ENCODE measurements at regions not wholly inside any gene's neighbourhood (a gene's known extent, or its start where the extent isn't known, plus 50 kb on each side); places are given as distances from the start of the nearest gene placed in this dataset.
A peak's percentile ranks its signal among the peaks of the same experiment; 100 is the strongest.

DNA sequence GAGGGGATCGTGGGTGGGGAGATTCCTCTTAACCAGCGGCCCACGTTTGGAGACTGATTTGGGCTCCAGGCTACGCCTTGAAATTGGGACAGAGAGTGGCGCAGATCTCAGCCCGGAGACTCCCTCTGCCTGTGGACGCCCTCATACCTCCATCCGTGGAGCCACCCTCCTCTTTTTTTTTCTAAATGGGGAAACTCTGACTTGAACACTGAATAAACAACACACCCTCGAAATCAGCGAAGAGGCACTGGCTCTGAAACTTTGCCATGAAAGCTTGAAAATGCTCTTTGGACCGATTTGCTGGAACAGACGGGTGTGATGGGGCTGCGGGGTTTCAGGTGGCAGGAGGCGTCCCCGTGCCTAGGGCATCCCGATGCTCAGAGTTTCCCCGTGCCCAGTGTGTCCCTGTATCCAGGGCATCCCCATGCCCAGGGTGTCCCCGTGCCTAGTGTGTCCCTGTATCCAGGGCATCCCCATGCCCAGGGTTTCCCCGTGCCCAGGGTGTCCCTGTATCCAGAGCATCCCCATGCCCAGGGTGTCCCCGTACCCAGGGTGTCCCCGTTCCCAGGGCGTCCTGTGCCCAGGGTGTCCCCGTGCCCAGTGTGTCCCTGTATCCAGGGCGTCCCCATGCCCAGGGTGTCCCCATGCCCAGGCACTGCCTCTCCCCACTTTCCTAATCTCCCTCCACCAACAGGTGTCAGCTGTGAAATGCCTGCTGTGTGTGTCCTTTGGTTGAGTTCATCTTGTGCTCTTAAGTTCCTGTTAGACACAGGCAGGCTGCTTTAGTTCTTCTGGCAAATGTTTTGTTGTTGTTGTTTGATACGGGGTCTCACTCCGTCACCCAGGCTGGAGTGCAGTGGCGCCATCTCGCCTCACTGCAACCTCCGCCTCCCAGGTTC, 187.0 kb downstream of the SEC14L1 start:
- Histone ChIP-seq H3K36me3 (no peaks in the 10 kb centered on the region), H3K27ac (peak overlapping the region in 2 of 4 donors; percentile 15 to 87), H3K9me3 (no peaks in the 10 kb centered on the region), H3K27me3 (no peaks in the 10 kb centered on the region), H3K4me3 (no peak overlapping the region), H3K4me1 (peaks cover 24 to 72% (median 63%) of the 10 kb centered on the region in 4 donors)
- in situ Hi-C loops (cut with MboI; ENCODE audit: low pct_ligation_motif_present in 1 of 4, low pct_unique_long_range_greater_than_20kb in 1 of 4, low sequenced_read_pairs in 3 of 4): loop anchor here in 2 of 4 donors (25.0 kb wide), 2 partner anchors 109 to 159 kb away; no protein-coding TSS in a partner anchor
- TF ChIP-seq, protein P1, sequence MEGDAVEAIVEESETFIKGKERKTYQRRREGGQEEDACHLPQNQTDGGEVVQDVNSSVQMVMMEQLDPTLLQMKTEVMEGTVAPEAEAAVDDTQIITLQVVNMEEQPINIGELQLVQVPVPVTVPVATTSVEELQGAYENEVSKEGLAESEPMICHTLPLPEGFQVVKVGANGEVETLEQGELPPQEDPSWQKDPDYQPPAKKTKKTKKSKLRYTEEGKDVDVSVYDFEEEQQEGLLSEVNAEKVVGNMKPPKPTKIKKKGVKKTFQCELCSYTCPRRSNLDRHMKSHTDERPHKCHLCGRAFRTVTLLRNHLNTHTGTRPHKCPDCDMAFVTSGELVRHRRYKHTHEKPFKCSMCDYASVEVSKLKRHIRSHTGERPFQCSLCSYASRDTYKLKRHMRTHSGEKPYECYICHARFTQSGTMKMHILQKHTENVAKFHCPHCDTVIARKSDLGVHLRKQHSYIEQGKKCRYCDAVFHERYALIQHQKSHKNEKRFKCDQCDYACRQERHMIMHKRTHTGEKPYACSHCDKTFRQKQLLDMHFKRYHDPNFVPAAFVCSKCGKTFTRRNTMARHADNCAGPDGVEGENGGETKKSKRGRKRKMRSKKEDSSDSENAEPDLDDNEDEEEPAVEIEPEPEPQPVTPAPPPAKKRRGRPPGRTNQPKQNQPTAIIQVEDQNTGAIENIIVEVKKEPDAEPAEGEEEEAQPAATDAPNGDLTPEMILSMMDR (IDR thresholded peaks at IDR 0.05): no peak
- TF ChIP-seq POLR2AphosphoS5 (IDR thresholded peaks at IDR 0.05) (no peak), EP300 (IDR thresholded peaks at IDR 0.05; ENCODE audit: low read depth) (no peak), POLR2A (IDR thresholded peaks at IDR 0.05) (no peak)
- DNase-seq: peak; percentile 36
- 67% methylated on average over 29 of the region's 29 CpGs; no CpG with 5 or more reads in 1 of the 2 donors for WGBS, 2 donors (ENCODE audit: low coverage in 1 of 2)
- intact Hi-C loops (cut with DNase I; ENCODE audit: low total_unique reads): no loop called here

DNA sequence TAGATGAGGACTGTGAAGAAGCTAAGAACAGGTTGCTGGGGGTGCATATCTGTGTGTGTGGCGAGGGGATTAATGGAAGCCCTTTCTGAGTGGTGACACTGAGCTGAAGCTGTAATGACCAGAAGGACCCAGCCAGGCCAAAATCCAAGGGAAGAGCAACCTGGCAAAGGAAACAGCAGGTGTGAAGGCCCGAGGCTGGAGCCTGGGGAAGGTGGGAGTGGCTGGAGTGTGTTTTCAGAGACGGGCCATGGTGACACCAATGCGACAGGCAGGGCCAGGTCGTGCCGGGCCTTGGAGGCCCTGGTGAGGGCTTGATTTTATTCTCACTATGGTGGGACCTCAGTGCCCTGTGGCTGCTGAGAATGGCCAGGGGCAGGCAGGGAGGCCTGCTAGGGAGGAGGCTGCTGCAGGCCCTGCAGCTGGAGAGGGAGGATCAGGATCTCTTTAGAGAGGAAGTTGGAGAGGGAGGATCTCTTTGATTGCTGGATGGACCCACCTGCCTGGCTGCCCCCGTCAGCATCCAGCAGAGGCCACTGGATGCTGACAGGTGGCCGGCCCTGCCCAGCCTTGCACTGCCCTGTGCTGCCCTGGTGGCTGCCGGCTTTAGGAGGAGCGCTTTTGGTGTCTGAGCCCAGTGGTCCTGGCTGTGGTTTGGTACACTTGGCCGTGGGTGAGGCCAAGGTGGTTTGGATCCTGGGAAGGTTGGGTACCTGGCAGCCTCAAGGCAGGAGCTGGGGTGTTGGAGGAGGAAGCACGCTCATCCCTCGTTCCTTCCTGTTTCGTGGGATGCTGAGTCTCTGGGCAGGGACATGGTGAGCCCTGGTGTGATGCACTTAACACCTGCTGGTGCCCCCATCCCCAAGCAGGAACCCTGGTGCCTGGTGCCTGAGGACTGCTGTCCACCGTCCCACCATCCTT, 188.3 kb downstream of the SEC14L1 start:
- H3K36me3 ChIP-seq: no peaks in the 10 kb centered on the region
- no peak overlapping the region for H3K4me3 ChIP-seq
- no peaks in the 10 kb centered on the region for H3K9me3 ChIP-seq
- no peak overlapping the region for H3K27ac ChIP-seq
- intact Hi-C loops (cut with DNase I; ENCODE audit: low total_unique reads) (no loop called here), in situ Hi-C loops (cut with MboI; ENCODE audit: low pct_ligation_motif_present in 1 of 4, low pct_unique_long_range_greater_than_20kb in 1 of 4, low sequenced_read_pairs in 3 of 4) (loop anchor here in 2 of 4 donors (25.0 kb wide), 2 partner anchors 108 to 158 kb away; no protein-coding TSS in a partner anchor)
- DNase-seq: peak; percentile 15
- WGBS, 2 donors (ENCODE audit: low coverage in 1 of 2): 71 to 100% methylated on average over 1 to 15 of the region's 15 CpGs
- H3K4me1 ChIP-seq: peaks cover 14 to 69% (median 57%) of the 10 kb centered on the region in 4 donors
- TF ChIP-seq EP300 (IDR thresholded peaks at IDR 0.05; ENCODE audit: low read depth): no peak
- TF ChIP-seq, protein P1 (IDR thresholded peaks at IDR 0.05): no peak
- TF ChIP-seq POLR2A (IDR thresholded peaks at IDR 0.05): no peak
- TF ChIP-seq POLR2AphosphoS5 (IDR thresholded peaks at IDR 0.05): no peak
- no peaks in the 10 kb centered on the region for H3K27me3 ChIP-seq

DNA sequence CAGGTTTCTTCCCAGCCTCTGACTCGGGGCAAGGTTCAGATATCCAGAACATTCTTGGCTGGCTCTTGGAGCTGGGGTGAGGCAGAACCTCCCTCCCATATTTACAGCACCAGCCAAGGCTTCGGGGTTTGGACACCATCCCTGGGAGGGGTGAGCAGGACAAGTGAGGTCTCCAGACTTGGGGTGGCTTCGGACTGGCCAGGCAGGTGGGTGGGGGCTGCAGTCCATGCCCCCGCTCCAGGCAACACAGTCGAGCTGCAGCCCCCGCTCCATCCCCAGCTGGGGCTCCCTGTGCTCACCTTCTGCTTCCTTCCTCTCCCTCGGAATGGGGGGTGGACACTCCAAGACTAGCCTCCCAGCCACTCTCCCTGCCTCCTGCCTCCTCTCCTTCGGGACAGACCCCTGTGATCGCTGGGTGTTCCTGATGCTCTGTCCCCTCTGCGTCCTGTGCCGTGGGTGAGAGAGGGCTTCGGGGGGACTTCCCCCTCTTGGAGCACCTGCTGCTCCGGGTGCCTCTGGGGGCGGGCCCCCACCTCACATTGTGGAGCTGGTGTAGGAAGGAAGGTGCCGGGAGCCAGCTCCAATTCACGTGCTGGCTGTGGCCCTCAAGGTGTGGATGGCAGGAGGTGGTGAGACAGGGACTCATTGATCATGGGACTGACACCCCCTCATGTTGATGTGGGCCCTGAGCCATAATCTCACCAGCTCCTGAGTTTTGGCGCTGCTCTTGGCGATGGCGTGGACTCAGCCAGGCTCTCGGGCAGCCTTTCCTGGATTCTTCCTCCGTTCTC, 189.2 kb downstream of the SEC14L1 start:
- TF ChIP-seq, protein P1 (IDR thresholded peaks at IDR 0.05): no peak
- no peak for TF ChIP-seq EP300 (IDR thresholded peaks at IDR 0.05; ENCODE audit: low read depth)
- no peak for TF ChIP-seq POLR2AphosphoS5 (IDR thresholded peaks at IDR 0.05)
- TF ChIP-seq POLR2A (IDR thresholded peaks at IDR 0.05): no peak
- DNase-seq: peak; percentile 14
- peaks cover 14 to 61% (median 50%) of the 10 kb centered on the region in 4 donors for H3K4me1 ChIP-seq
- no peaks in the 10 kb centered on the region for H3K36me3 ChIP-seq
- H3K9me3 ChIP-seq: no peaks in the 10 kb centered on the region
- no peak overlapping the region for H3K4me3 ChIP-seq
- 89 to 92% methylated on average over 2 to 21 of the region's 21 CpGs for WGBS, 2 donors (ENCODE audit: low coverage in 1 of 2)
- in situ Hi-C loops (cut with MboI; ENCODE audit: low pct_ligation_motif_present in 1 of 4, low pct_unique_long_range_greater_than_20kb in 1 of 4, low sequenced_read_pairs in 3 of 4) (loop anchor here (5.0 to 25.0 kb wide), 6 partner anchors 95 to 167 kb away; no protein-coding TSS in a partner anchor), intact Hi-C loops (cut with DNase I; ENCODE audit: low total_unique reads) (loop anchor here (2.0 to 5.0 kb wide), 2 partner anchors 97 to 165 kb away; no protein-coding TSS in a partner anchor)
- no peaks in the 10 kb centered on the region for H3K27me3 ChIP-seq
- H3K27ac ChIP-seq: no peak overlapping the region

Measured in transverse colon (tissue), 4 donors.